ENCODE measurements at regions not wholly inside any gene's neighbourhood (a gene's known extent, or its start where the extent isn't known, plus 50 kb on each side); places are given as distances from the start of the nearest gene placed in this dataset.

- H3K9ac ChIP-seq (ENCODE audit: low read depth, low read length, poor library complexity, severe bottlenecking), result no peak overlapping the region
- no peaks in the 10 kb centered on the region for H3K9me3 ChIP-seq (ENCODE audit: insufficient read depth, low read depth, low read length)
- H3K27me3 ChIP-seq (ENCODE audit: insufficient read depth, low read length, poor library complexity, severe bottlenecking), result no peaks in the 10 kb centered on the region
- H3K4me1 ChIP-seq (ENCODE audit: insufficient read depth, low read length, poor library complexity, severe bottlenecking), result no peaks in the 10 kb centered on the region
- H3K36me3 ChIP-seq (ENCODE audit: insufficient read depth, low read length), result no peaks in the 10 kb centered on the region
- H4K20me1 ChIP-seq (ENCODE audit: insufficient read depth, low read length, poor library complexity, severe bottlenecking), result no peaks in the 10 kb centered on the region
- H3F3A ChIP-seq (ENCODE audit: low read depth), result no peaks in the 10 kb centered on the region
- H3K4me2 ChIP-seq (ENCODE audit: low read depth, low read length, poor library complexity, severe bottlenecking), result no peak overlapping the region
- no peaks in the 10 kb centered on the region for H3K9me2 ChIP-seq (replicated peaks; ENCODE audit: low read depth, low read length)
- no peak for TF ChIP-seq CTCF (conservative IDR thresholded peaks at IDR 0.05; ENCODE audit: low read length)
- no peak for TF ChIP-seq EZH2phosphoT487 (IDR thresholded peaks at IDR 0.05; ENCODE audit: borderline replicate concordance)
- no peak overlapping the region for H2AFZ ChIP-seq (ENCODE audit: low read length)
- no peak overlapping the region for H3K4me3 ChIP-seq (ENCODE audit: low read length, poor library complexity, severe bottlenecking)
- no peaks in the 10 kb centered on the region for H3K79me2 ChIP-seq (ENCODE audit: insufficient read depth, low read length)
Measured at GRCh38 chr2:16109368-16109820, 169.0 kb downstream of the MYCN start.

DNA sequence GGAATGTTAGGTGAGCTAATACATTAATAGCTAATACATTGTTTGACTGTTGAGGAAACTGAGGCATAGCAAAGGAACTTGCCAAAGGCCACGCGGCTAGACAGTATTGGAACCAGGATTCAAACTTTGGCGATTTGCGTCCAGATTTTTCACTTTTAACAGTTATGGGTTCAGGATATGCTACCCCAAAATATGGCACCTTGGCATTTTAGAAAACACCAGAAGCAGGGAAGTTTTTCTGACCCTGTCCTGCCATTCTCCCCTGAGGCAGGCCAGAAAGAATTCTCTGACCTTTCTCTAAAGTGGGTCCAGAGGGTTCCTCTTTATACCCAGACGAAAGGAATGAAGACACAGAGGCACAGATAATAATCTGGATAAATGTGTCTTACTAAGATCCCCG, 166.9 kb downstream of the MYCN start:
- no peaks in the 10 kb centered on the region for H3K36me3 ChIP-seq (ENCODE audit: insufficient read depth, low read length)
- no peak for TF ChIP-seq EZH2phosphoT487 (IDR thresholded peaks at IDR 0.05; ENCODE audit: borderline replicate concordance)
- no peak for TF ChIP-seq CTCF (conservative IDR thresholded peaks at IDR 0.05; ENCODE audit: low read length)
- no peaks in the 10 kb centered on the region for H3K79me2 ChIP-seq (ENCODE audit: insufficient read depth, low read length)
- no peaks in the 10 kb centered on the region for H3K4me1 ChIP-seq (ENCODE audit: insufficient read depth, low read length, poor library complexity, severe bottlenecking)
- no peaks in the 10 kb centered on the region for H3K27me3 ChIP-seq (ENCODE audit: insufficient read depth, low read length, poor library complexity, severe bottlenecking)
- H3K9me2 ChIP-seq (replicated peaks; ENCODE audit: low read depth, low read length), result no peaks in the 10 kb centered on the region
- no peaks in the 10 kb centered on the region for H3F3A ChIP-seq (ENCODE audit: low read depth)
- no peak overlapping the region for H2AFZ ChIP-seq (ENCODE audit: low read length)
- no peaks in the 10 kb centered on the region for H3K9me3 ChIP-seq (ENCODE audit: insufficient read depth, low read depth, low read length)
- no peak overlapping the region for H3K4me3 ChIP-seq (ENCODE audit: low read length, poor library complexity, severe bottlenecking)
- no peak overlapping the region for H3K4me2 ChIP-seq (ENCODE audit: low read depth, low read length, poor library complexity, severe bottlenecking)
- no peak overlapping the region for H3K9ac ChIP-seq (ENCODE audit: low read depth, low read length, poor library complexity, severe bottlenecking)
- no peaks in the 10 kb centered on the region for H4K20me1 ChIP-seq (ENCODE audit: insufficient read depth, low read length, poor library complexity, severe bottlenecking)

DNA sequence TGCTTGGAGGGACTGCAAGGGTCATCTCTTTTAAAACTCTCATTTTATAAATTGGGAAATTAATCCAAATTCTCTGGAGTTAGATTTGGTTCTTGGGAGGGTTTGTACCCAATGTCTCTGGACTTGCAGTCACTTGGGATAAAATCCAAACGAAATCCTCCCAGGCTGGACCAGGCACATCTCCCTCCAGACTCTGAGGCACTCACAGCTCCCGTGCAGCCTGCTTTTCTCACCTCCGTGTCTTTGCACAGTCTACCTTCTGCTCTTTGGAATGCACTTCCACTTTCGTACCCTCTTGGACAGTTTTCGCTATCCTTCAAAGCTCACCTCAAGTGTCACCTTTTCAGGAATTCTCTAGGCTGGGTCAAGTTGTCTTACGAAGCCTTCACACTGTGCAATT, 166.3 kb downstream of the MYCN start:
- Histone ChIP-seq H4K20me1 (ENCODE audit: insufficient read depth, low read length, poor library complexity, severe bottlenecking) (no peaks in the 10 kb centered on the region), H3K36me3 (ENCODE audit: insufficient read depth, low read length) (no peaks in the 10 kb centered on the region), H3K9me3 (ENCODE audit: insufficient read depth, low read depth, low read length) (no peaks in the 10 kb centered on the region), H3K4me1 (ENCODE audit: insufficient read depth, low read length, poor library complexity, severe bottlenecking) (no peaks in the 10 kb centered on the region), H3F3A (ENCODE audit: low read depth) (no peaks in the 10 kb centered on the region), H3K4me3 (ENCODE audit: low read length, poor library complexity, severe bottlenecking) (no peak overlapping the region), H3K9me2 (replicated peaks; ENCODE audit: low read depth, low read length) (no peaks in the 10 kb centered on the region), H2AFZ (ENCODE audit: low read length) (no peak overlapping the region), H3K4me2 (ENCODE audit: low read depth, low read length, poor library complexity, severe bottlenecking) (no peak overlapping the region), H3K9ac (ENCODE audit: low read depth, low read length, poor library complexity, severe bottlenecking) (no peak overlapping the region), H3K79me2 (ENCODE audit: insufficient read depth, low read length) (no peaks in the 10 kb centered on the region), H3K27me3 (ENCODE audit: insufficient read depth, low read length, poor library complexity, severe bottlenecking) (no peaks in the 10 kb centered on the region)
- no peak for TF ChIP-seq CTCF (conservative IDR thresholded peaks at IDR 0.05; ENCODE audit: low read length)
- TF ChIP-seq EZH2phosphoT487 (IDR thresholded peaks at IDR 0.05; ENCODE audit: borderline replicate concordance), result no peak
